ENCODE measurements at regions not wholly inside any gene's neighbourhood (a gene's known extent, or its start where the extent isn't known, plus 50 kb on each side); places are given as distances from the start of the nearest gene placed in this dataset.

- TF ChIP-seq CTCF (IDR thresholded peaks at IDR 0.05 in 8 of 11, conservative IDR thresholded peaks at IDR 0.05 in 3 of 11) (peak in 6 of 11 experiments; percentile 12 to 36 (median 23)), POLR2AphosphoS5 (IDR thresholded peaks at IDR 0.05) (no peak)
- no peaks in the 10 kb centered on the region for H3K9me3 ChIP-seq
- 61 to 75% (median 68%) methylated on average over 5 of the region's 5 CpGs for WGBS, 5 donors
- H3K4me3 ChIP-seq: no peak overlapping the region
- no peak overlapping the region for H3K27ac ChIP-seq
- DNase-seq: no peak
- H3K36me3 ChIP-seq: no peaks in the 10 kb centered on the region
- no peaks in the 10 kb centered on the region for H3K4me1 ChIP-seq
- intact Hi-C loops (cut with DNase I; ENCODE audit: low total_unique reads): no loop called here
- no peaks in the 10 kb centered on the region for H3K27me3 ChIP-seq (replicated peaks in 1 of 7)
Observed at GRCh38 chr6:95091823-95092436, 485.4 kb upstream of the MANEA start.

- Histone ChIP-seq H3K27ac (no peak overlapping the region), H3K27me3 (replicated peaks in 1 of 7) (no peaks in the 10 kb centered on the region), H3K36me3 (no peaks in the 10 kb centered on the region), H3K4me3 (no peak overlapping the region), H3K4me1 (no peaks in the 10 kb centered on the region), H3K9me3 (no peaks in the 10 kb centered on the region)
- DNase-seq: no peak
- 63 to 78% (median 69%) methylated on average over 4 of the region's 4 CpGs for WGBS, 5 donors
- intact Hi-C loops (cut with DNase I; ENCODE audit: low total_unique reads): no loop called here
- TF ChIP-seq POLR2AphosphoS5 (IDR thresholded peaks at IDR 0.05) (no peak), CTCF (IDR thresholded peaks at IDR 0.05 in 8 of 11, conservative IDR thresholded peaks at IDR 0.05 in 3 of 11) (no peak), POLR2A (IDR thresholded peaks at IDR 0.05) (no peak)
Observed at GRCh38 chr6:95093154-95093553, 484.2 kb upstream of the MANEA start.

- intact Hi-C loops (cut with DNase I; ENCODE audit: low total_unique reads): no loop called here
- WGBS, 5 donors: 62 to 77% (median 69%) methylated on average over 6 of the region's 6 CpGs
- H3K4me3 ChIP-seq: no peak overlapping the region
- H3K4me1 ChIP-seq: no peaks in the 10 kb centered on the region
- no peaks in the 10 kb centered on the region for H3K9me3 ChIP-seq
- no peak overlapping the region for H3K27ac ChIP-seq
- no peaks in the 10 kb centered on the region for H3K27me3 ChIP-seq (replicated peaks in 1 of 7)
- H3K36me3 ChIP-seq: no peaks in the 10 kb centered on the region
- TF ChIP-seq CTCF (IDR thresholded peaks at IDR 0.05 in 8 of 11, conservative IDR thresholded peaks at IDR 0.05 in 3 of 11) (no peak), POLR2AphosphoS5 (IDR thresholded peaks at IDR 0.05) (no peak), POLR2A (IDR thresholded peaks at IDR 0.05) (no peak)
- DNase-seq: no peak
Observed at GRCh38 chr6:95094751-95095663, 482.3 kb upstream of the MANEA start.

GRCh38 chr6:95095855-95096254 lies 481.5 kb upstream of the MANEA start:
- intact Hi-C loops (cut with DNase I; ENCODE audit: low total_unique reads): no loop called here
- no peaks in the 10 kb centered on the region for H3K9me3 ChIP-seq
- no peaks in the 10 kb centered on the region for H3K27me3 ChIP-seq (replicated peaks in 1 of 7)
- H3K36me3 ChIP-seq: no peaks in the 10 kb centered on the region
- no peak overlapping the region for H3K27ac ChIP-seq
- TF ChIP-seq POLR2A (IDR thresholded peaks at IDR 0.05): no peak
- no peak for TF ChIP-seq POLR2AphosphoS5 (IDR thresholded peaks at IDR 0.05)
- no peak for TF ChIP-seq CTCF (IDR thresholded peaks at IDR 0.05 in 8 of 11, conservative IDR thresholded peaks at IDR 0.05 in 3 of 11)
- no peak for DNase-seq
- no peaks in the 10 kb centered on the region for H3K4me1 ChIP-seq
- no peak overlapping the region for H3K4me3 ChIP-seq
- 77 to 88% (median 83%) methylated on average over 2 of the region's 2 CpGs for WGBS, 5 donors
